Fibroblast of the aortic adventitia (primary cell): ENCODE measurements at regions not wholly inside any gene's neighbourhood (a gene's known extent, or its start where the extent isn't known, plus 50 kb on each side); places are given as distances from the start of the nearest gene placed in this dataset.

Experiments used
- DNase-seq: peaks from one replicate; pipeline ENCODE4 v3.0.0-alpha.2; 2010; ENCODE audit warnings: low read depth
- H3K4me3 ChIP-seq: 2 replicates; pipeline ENCODE4 v1.5.1; 2011; ENCODE audit warnings: low read depth, mild to moderate bottlenecking, control low read depth, low read length, moderate library complexity
- CTCF ChIP-seq: IDR thresholded peaks from 2 replicates; pipeline ENCODE4 v1.5.1; 2011; ENCODE audit warnings: mild to moderate bottlenecking, low read length, control low read depth, inconsistent platforms; ENCODE audit not compliant: insufficient read depth

GRCh38 chr13:97640268-97640667 lies 206.3 kb downstream of the RAP2A start:
- DNase-seq: no peak
- no peak overlapping the region for H3K4me3 ChIP-seq
- TF ChIP-seq CTCF: no peak

DNA sequence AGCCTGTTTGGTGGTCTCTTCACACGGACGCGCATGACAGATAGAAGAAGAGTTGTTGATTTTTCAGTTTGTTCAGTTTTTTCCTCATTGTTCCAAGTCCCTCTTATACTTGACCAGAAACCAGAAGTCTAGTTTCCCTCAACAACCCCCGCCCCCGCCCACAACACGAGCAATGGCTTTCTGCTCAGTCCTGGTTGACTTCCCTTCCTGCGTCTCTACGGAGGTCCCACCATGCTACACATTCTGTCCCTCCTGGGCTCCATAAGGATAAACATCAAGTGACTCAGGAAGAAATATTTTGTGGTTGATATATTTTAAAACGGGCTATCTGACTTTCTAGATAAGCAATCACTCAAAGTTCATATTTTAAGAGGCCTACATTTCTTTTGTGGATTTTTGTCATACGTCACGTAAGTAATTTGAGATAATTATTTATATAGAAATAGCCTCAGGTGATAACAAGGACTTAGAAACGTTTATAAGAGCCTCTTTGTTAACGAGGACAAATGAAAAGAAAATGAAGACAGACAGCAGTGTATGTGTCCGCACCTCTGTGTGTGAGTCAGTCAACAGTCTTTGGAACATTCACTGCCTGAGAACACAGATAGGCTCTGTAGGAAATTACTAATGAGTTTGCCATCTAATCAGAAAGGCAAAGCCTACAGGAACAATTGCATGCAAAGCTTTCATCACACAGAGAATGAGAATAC lies 214.4 kb downstream of the RAP2A start:
- no peak overlapping the region for H3K4me3 ChIP-seq
- TF ChIP-seq CTCF: no peak
- peak; percentile 2 for DNase-seq

- DNase-seq: no peak
- no peak for TF ChIP-seq CTCF
- no peak overlapping the region for H3K4me3 ChIP-seq
Observed at GRCh38 chr13:97648881-97649224, 214.9 kb downstream of the RAP2A start.

GRCh38 chr13:97653443-97654140 lies 219.6 kb downstream of the RAP2A start:
- DNase-seq: peak; percentile 27
- no peak for TF ChIP-seq CTCF
- H3K4me3 ChIP-seq: no peak overlapping the region

GRCh38 chr13:97654236-97654635 lies 220.3 kb downstream of the RAP2A start:
- DNase-seq: no peak
- no peak for TF ChIP-seq CTCF
- no peak overlapping the region for H3K4me3 ChIP-seq

GRCh38 chr13:97658556-97658955 lies 224.6 kb downstream of the RAP2A start:
- no peak for TF ChIP-seq CTCF
- H3K4me3 ChIP-seq: no peak overlapping the region
- no peak for DNase-seq
